Left ventricle myocardium inferior (tissue), 1 donor: ENCODE measurements at regions not wholly inside any gene's neighbourhood (a gene's known extent, or its start where the extent isn't known, plus 50 kb on each side); places are given as distances from the start of the nearest gene placed in this dataset.

Experiments used
- DNase-seq: peaks from one replicate; pipeline ENCODE4 v3.0.0-alpha.2; 2020
- H3K27ac ChIP-seq: fragments of 200-600 bp; replicated peaks from 2 replicates; pipeline ENCODE4 v1.8.0; 2021
- H3K27me3 ChIP-seq: fragments of 200-600 bp; 2 replicates; pipeline ENCODE4 v1.8.0; 2021; ENCODE audit warnings: low read depth
- H3K36me3 ChIP-seq: fragments of 200-600 bp; 2 replicates; pipeline ENCODE4 v1.8.0; 2021
- H3K4me1 ChIP-seq: fragments of 200-600 bp; 2 replicates; pipeline ENCODE4 v1.8.0; 2021
- H3K4me3 ChIP-seq: fragments of 200-600 bp; 2 replicates; pipeline ENCODE4 v1.8.0; 2021; ENCODE audit warnings: mild to moderate bottlenecking, moderate library complexity
- H3K9me3 ChIP-seq: fragments of 200-600 bp; replicated peaks from 2 replicates; pipeline ENCODE4 v1.8.0; 2021
- CTCF ChIP-seq: fragments of 200-600 bp; IDR thresholded peaks from 2 replicates; pipeline ENCODE4 v1.8.0; 2021; ENCODE audit warnings: antibody characterized with exemption, mild to moderate bottlenecking, borderline replicate concordance
- intact Hi-C: fragments of 100-400 bp; cut with micrococcal nuclease; formaldehyde crosslinking; loops from one replicate; pipeline ENCODE4 v1.11.0; 2022
- donor health status: DM: no; HTN: yes; CAD: no; lungs with severe emphysema.

- DNase-seq = no peak
- no peaks in the 10 kb centered on the region for H3K4me1 ChIP-seq
- H3K27me3 ChIP-seq = no peaks in the 10 kb centered on the region
- TF ChIP-seq CTCF = no peak
- no peaks in the 10 kb centered on the region for H3K36me3 ChIP-seq
- H3K4me3 ChIP-seq = no peak overlapping the region
- intact Hi-C loops = no loop called here
- H3K9me3 ChIP-seq = no peaks in the 10 kb centered on the region
- H3K27ac ChIP-seq = no peak overlapping the region
These were observed 491.2 kb upstream of the FLRT2 start for GRCh38 chr14:85038526-85039352.

- Histone ChIP-seq H3K27me3 (no peaks in the 10 kb centered on the region), H3K4me3 (no peak overlapping the region), H3K9me3 (no peaks in the 10 kb centered on the region), H3K36me3 (no peaks in the 10 kb centered on the region), H3K27ac (no peak overlapping the region), H3K4me1 (no peaks in the 10 kb centered on the region)
- no peak for DNase-seq
- intact Hi-C loops = no loop called here
- TF ChIP-seq CTCF = no peak
These were observed 490.7 kb upstream of the FLRT2 start for GRCh38 chr14:85039353-85039626.

- H3K4me3 ChIP-seq = no peak overlapping the region
- no peaks in the 10 kb centered on the region for H3K36me3 ChIP-seq
- no peaks in the 10 kb centered on the region for H3K27me3 ChIP-seq
- H3K9me3 ChIP-seq = no peaks in the 10 kb centered on the region
- no peak overlapping the region for H3K27ac ChIP-seq
- DNase-seq = no peak
- no peak for TF ChIP-seq CTCF
- intact Hi-C loops = no loop called here
- H3K4me1 ChIP-seq = no peaks in the 10 kb centered on the region
These were observed 489.8 kb upstream of the FLRT2 start for GRCh38 chr14:85040046-85040685.

DNA sequence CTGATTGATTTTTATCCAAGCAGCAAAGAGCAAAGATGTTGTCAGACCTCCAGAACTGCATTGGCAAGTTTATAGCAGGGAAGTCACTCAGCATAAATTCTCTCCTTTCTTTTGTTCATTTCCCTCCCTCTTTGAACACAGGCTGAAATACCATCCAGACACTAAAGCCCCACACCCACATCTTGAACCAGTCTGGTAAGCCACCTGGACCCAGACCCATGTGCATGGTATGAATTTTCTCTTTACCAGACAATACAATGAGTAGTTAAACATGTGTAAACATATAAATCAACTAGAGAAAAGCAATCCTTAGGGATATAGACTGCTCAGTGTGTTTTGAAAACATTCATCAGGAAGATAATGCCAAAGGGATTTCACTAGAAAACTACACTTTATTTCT, 488.3 kb upstream of the FLRT2 start:
- Histone ChIP-seq H3K4me3 (no peak overlapping the region), H3K36me3 (no peaks in the 10 kb centered on the region), H3K4me1 (no peaks in the 10 kb centered on the region), H3K9me3 (peaks cover 4% of the 10 kb centered on the region), H3K27me3 (no peaks in the 10 kb centered on the region), H3K27ac (no peak overlapping the region)
- no peak for TF ChIP-seq CTCF
- intact Hi-C loops = no loop called here
- no peak for DNase-seq

DNA sequence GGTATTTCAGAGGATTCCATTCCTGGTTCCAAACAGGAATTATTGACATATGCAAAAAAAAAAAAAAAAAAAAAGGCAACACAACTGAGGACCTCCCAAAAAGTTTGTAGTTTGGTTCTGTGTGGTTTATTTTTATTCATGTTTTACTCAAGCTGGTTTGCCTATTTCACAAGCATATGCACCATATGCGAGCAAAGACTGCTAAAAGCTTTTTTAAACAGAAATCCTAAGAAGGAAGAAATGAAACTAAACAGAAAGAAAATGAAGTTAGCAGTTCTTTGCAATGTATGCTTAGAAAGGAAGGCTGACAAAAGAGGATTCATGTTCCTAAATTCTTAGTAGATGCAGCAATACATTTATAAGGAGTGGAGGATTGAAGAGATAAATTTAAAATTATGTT, 487.6 kb upstream of the FLRT2 start:
- Histone ChIP-seq H3K27me3 (no peaks in the 10 kb centered on the region), H3K36me3 (no peaks in the 10 kb centered on the region), H3K4me3 (no peak overlapping the region), H3K27ac (no peak overlapping the region), H3K9me3 (peaks cover 11% of the 10 kb centered on the region), H3K4me1 (no peaks in the 10 kb centered on the region)
- intact Hi-C loops = no loop called here
- no peak for TF ChIP-seq CTCF
- no peak for DNase-seq
